HepG2 (cell line): ENCODE measurements at regions not wholly inside any gene's neighbourhood (a gene's known extent, or its start where the extent isn't known, plus 50 kb on each side); places are given as distances from the start of the nearest gene placed in this dataset.

Experiments used
- ATAC-seq: fragments of 200-7000 bp; cut with Tn5 transposase; 3 replicates; pipeline ENCODE4 v1.9.1; 2020; ENCODE audit warnings: mild to moderate bottlenecking, moderate library complexity
- BruUV-seq: library from RNA; stranded (reverse); fragments of 400-500 nt; replicated peaks from 2 replicates; lab custom pipeline; 2021; lab: Mats Ljungman, UMichigan
- CTCF ChIA-PET: fragments of 300-600 bp; formaldehyde crosslinking; extraction: SDS; loops from one replicate; lab custom pipeline; 2021; ENCODE audit warnings: low total read pairs, inconsistent platforms, low intra/inter-chr PET ratio; lab: Yijun Ruan, JAX
- POLR2A ChIA-PET: fragments of 350-600 bp; sonication (Branson Sonifier 250); formaldehyde crosslinking; loops from one replicate; lab custom pipeline; 2020; ENCODE audit warnings: antibody characterized with exemption, inconsistent platforms; lab: Yijun Ruan, JAX
- DNase-seq: peaks from one replicate; pipeline ENCODE4 v3.0.0-alpha.2; 2015; ENCODE audit warnings: low spot score
- FAIRE-seq: peaks from 3 replicates; lab custom pipeline; 2011; peaks lifted over from hg19 to GRCh38; lab: Jason Lieb, UNC
- H2AFZ ChIP-seq: one replicate; pipeline ENCODE4 v1.6.1; 2011; ENCODE audit warnings: low read length, inconsistent platforms
- H3K27ac ChIP-seq: fragments of 300-600 bp; 3 replicates; pipeline ENCODE4 v1.8.0; 2011; ENCODE audit warnings: mixed run types, mild to moderate bottlenecking, mixed read lengths, low read length, inconsistent platforms; ENCODE audit not compliant: insufficient read depth; ENCODE audit errors: extremely low read length
- H3K27me3 ChIP-seq, 2 experiments: fragments of 200-600 bp in 1 of 2; 2 replicates in 1 of 2; 3 replicates in 1 of 2; pipeline versions ENCODE4 v1.6.0 to v1.8.0; 2011; ENCODE audit warnings: low read length in 2 of 2, mild to moderate bottlenecking in 2 of 2, moderate library complexity in 2 of 2, inconsistent platforms in 1 of 2; ENCODE audit not compliant: insufficient read depth in 2 of 2, control insufficient read depth in 1 of 2
- H3K36me3 ChIP-seq, 2 experiments: fragments of 200-600 bp in 1 of 2; replicated peaks in 1 of 2; 2 replicates in 1 of 2; 3 replicates in 1 of 2; pipeline versions ENCODE4 v1.5.1 to v1.8.0; 2011; ENCODE audit warnings: low read length in 2 of 2, inconsistent platforms in 1 of 2; ENCODE audit not compliant: insufficient read depth in 2 of 2, control insufficient read depth in 1 of 2
- H3K4me1 ChIP-seq: 2 replicates; pipeline ENCODE4 v1.5.1; 2012; ENCODE audit warnings: low read length, inconsistent platforms; ENCODE audit not compliant: insufficient read depth
- H3K4me2 ChIP-seq: 2 replicates; pipeline ENCODE4 v1.6.0; 2011; ENCODE audit warnings: low read depth, low read length, inconsistent platforms
- H3K4me3 ChIP-seq, 3 experiments: fragments of 200-600 bp in 1 of 3; sonication (generic), shearing (Covaris generic) in 1 of 3; replicated peaks in 1 of 3; 2 replicates each; pipeline ENCODE4 v1.5.1; 2011 to 2016; ENCODE audit warnings: low read length in 3 of 3, inconsistent platforms in 2 of 3, low read depth in 2 of 3, mild to moderate bottlenecking in 2 of 3, control low read depth in 1 of 3, mixed read lengths in 1 of 3; ENCODE audit not compliant: insufficient read depth in 1 of 3
- H3K79me2 ChIP-seq: one replicate; pipeline ENCODE4 v1.6.1; 2011; ENCODE audit warnings: low read length, inconsistent platforms; ENCODE audit not compliant: insufficient read depth
- H3K9ac ChIP-seq: 2 replicates; pipeline ENCODE4 v1.6.0; 2011; ENCODE audit warnings: mild to moderate bottlenecking, low read depth, low read length, inconsistent platforms; ENCODE audit not compliant: insufficient read depth
- H3K9me3 ChIP-seq: 2 replicates; pipeline ENCODE4 v1.5.1; 2012; ENCODE audit warnings: mild to moderate bottlenecking, low read length
- H4K20me1 ChIP-seq: 2 replicates; pipeline ENCODE4 v1.6.0; 2011; ENCODE audit warnings: inconsistent platforms, mild to moderate bottlenecking, low read length, moderate library complexity; ENCODE audit not compliant: insufficient read depth
- ARNTL ChIP-seq: sonication (generic); formaldehyde crosslinking; IDR thresholded peaks from 2 replicates; pipeline ENCODE4 v1.4.0; 2020; ENCODE audit warnings: mild to moderate bottlenecking, missing genetic modification reagents
- FOXA1 ChIP-seq, 2 experiments: fragments of 450-650 bp in 1 of 2; sonication (generic) in 1 of 2; formaldehyde crosslinking in 1 of 2; IDR thresholded peaks; 2 replicates each; pipeline versions ENCODE4 v1.4.0 to v1.6.1; 2016 to 2020; ENCODE audit warnings: missing genetic modification reagents in 1 of 2
- JUND ChIP-seq: sonication (generic); formaldehyde crosslinking; IDR thresholded peaks from 2 replicates; pipeline ENCODE4 v1.8.0; 2022; ENCODE audit warnings: mild to moderate bottlenecking, missing genetic modification reagents
- KLF13 ChIP-seq: sonication (generic); formaldehyde crosslinking; IDR thresholded peaks from 2 replicates; pipeline ENCODE4 v1.4.0; 2020; ENCODE audit warnings: mild to moderate bottlenecking, missing genetic modification reagents
- MTA3 ChIP-seq: sonication (generic); formaldehyde crosslinking; IDR thresholded peaks from 2 replicates; pipeline ENCODE4 v1.4.0; 2020; ENCODE audit warnings: missing genetic modification reagents
- RFX1 ChIP-seq: fragments of 450-650 bp; IDR thresholded peaks from 2 replicates; pipeline ENCODE4 v1.6.1; 2017
- SOX13 ChIP-seq, 3 experiments: fragments of 450-650 bp in 1 of 3; sonication (generic) in 1 of 3; formaldehyde crosslinking in 1 of 3; IDR thresholded peaks in 2 of 3; conservative IDR thresholded peaks in 1 of 3; 2 replicates each; pipeline versions ENCODE4 v1.5.0 to v1.6.1; 2016 to 2020; ENCODE audit warnings: antibody characterized with exemption in 1 of 3, mild to moderate bottlenecking in 1 of 3, missing compliant biosample characterization in 1 of 3, missing genetic modification reagents in 1 of 3, moderate library complexity in 1 of 3
- SPEN ChIP-seq: sonication (generic); formaldehyde crosslinking; IDR thresholded peaks from 2 replicates; pipeline ENCODE4 v1.5.1; 2020; ENCODE audit warnings: low read depth, mild to moderate bottlenecking, missing genetic modification reagents
- SRSF1 ChIP-seq: fragments of 200-400 bp; formaldehyde crosslinking; optimal IDR thresholded peaks from 2 replicates; pipeline ENCODE3; 2017; ENCODE audit warnings: mild to moderate bottlenecking, low read depth, low read length, moderate library complexity
- ZNF724P ChIP-seq: sonication (generic); formaldehyde crosslinking; IDR thresholded peaks from 2 replicates; pipeline ENCODE4 v1.8.0; 2022; ENCODE audit warnings: missing genetic modification reagents, borderline replicate concordance
- WGBS: methylation state at CpG from one replicate; pipeline ENCODE4 v1.1.6; 2017; ENCODE audit warnings: low lambda C conversion rate; 5-methylcytosine and 5-hydroxymethylcytosine counted together
- in situ Hi-C: cut with HindIII; loops from 2 replicates; pipeline ENCODE4 v1.10.0; 2017; ENCODE audit warnings: low pct_unique_long_range_greater_than_20kb; ENCODE audit not compliant: extremely low pct_ligation_motif_present
- intact Hi-C: fragments of 100-400 bp; cut with micrococcal nuclease; formaldehyde crosslinking; loops from one replicate; pipeline ENCODE4 v1.10.0; 2022; ENCODE audit not compliant: unreplicated experiment
- TF ChIP-seq, protein P1 (sequence below): sonication (generic); formaldehyde crosslinking; IDR thresholded peaks from 2 replicates; pipeline ENCODE4 v1.4.0; 2020; ENCODE audit warnings: mild to moderate bottlenecking, missing genetic modification reagents

DNA sequence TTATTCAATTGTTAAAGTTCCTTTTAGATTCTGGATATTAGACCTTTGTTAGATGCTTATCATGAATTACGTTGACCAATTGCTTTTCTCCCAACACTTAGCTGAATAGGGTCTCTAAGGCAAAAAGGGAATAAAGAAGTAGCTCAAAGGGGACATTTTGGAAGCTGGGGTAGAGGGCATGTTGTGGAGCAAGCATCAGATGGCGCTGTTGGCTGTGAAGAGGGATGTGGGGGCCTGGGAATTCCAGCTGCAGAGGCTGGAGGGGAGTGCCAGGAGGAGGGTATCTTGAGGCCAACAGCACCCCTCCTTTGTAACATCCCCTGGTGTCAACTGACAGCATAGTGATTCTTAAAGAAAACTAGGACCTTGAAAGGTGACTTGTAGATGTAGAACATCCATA, 198.2 kb downstream of the ADCYAP1 start:
- no peaks in the 10 kb centered on the region for H3K79me2 ChIP-seq
- DNase-seq (no peak), FAIRE-seq (no peak), ATAC-seq (no peak)
- in situ Hi-C loops, result no loop called here
- no peaks in the 10 kb centered on the region for H3K4me1 ChIP-seq
- ChIA-PET POLR2A (no interaction called here), CTCF (no interaction called here)
- no peak overlapping the region for H3K9ac ChIP-seq
- H3K36me3 ChIP-seq, result no peaks in the 10 kb centered on the region
- H3K4me2 ChIP-seq, result no peak overlapping the region
- no peaks in the 10 kb centered on the region for H3K9me3 ChIP-seq
- H3K27me3 ChIP-seq, result no peaks in the 10 kb centered on the region
- BruUV-seq, result no TSS peak
- intact Hi-C loops, result no loop called here
- no peak overlapping the region for H3K4me3 ChIP-seq
- H3K27ac ChIP-seq, result no peak overlapping the region
- H4K20me1 ChIP-seq, result no peaks in the 10 kb centered on the region
- WGBS, result 2% methylated on average over 2 of the region's 2 CpGs
- H2AFZ ChIP-seq, result no peak overlapping the region
- TF ChIP-seq ARNTL (CRISPR knock-in tag) (no peak), KLF13 (CRISPR knock-in tag) (no peak), ZNF724P (CRISPR knock-in tag) (no peak), SRSF1 (no peak), MTA3 (CRISPR knock-in tag) (no peak), FOXA1 (IDR thresholded peaks at IDR 0.05) (no peak), FOXA1 (CRISPR knock-in tag; IDR thresholded peaks at IDR 0.05) (no peak), SOX13 (IDR thresholded peaks at IDR 0.05) (no peak), SOX13 (CRISPR knock-in tag; conservative IDR thresholded peaks at IDR 0.05 in 1 of 2, IDR thresholded peaks at IDR 0.05 in 1 of 2) (no peak), RFX1 (no peak), SPEN (CRISPR knock-in tag) (no peak), JUND (CRISPR knock-in tag) (no peak)
- TF ChIP-seq, protein P1, sequence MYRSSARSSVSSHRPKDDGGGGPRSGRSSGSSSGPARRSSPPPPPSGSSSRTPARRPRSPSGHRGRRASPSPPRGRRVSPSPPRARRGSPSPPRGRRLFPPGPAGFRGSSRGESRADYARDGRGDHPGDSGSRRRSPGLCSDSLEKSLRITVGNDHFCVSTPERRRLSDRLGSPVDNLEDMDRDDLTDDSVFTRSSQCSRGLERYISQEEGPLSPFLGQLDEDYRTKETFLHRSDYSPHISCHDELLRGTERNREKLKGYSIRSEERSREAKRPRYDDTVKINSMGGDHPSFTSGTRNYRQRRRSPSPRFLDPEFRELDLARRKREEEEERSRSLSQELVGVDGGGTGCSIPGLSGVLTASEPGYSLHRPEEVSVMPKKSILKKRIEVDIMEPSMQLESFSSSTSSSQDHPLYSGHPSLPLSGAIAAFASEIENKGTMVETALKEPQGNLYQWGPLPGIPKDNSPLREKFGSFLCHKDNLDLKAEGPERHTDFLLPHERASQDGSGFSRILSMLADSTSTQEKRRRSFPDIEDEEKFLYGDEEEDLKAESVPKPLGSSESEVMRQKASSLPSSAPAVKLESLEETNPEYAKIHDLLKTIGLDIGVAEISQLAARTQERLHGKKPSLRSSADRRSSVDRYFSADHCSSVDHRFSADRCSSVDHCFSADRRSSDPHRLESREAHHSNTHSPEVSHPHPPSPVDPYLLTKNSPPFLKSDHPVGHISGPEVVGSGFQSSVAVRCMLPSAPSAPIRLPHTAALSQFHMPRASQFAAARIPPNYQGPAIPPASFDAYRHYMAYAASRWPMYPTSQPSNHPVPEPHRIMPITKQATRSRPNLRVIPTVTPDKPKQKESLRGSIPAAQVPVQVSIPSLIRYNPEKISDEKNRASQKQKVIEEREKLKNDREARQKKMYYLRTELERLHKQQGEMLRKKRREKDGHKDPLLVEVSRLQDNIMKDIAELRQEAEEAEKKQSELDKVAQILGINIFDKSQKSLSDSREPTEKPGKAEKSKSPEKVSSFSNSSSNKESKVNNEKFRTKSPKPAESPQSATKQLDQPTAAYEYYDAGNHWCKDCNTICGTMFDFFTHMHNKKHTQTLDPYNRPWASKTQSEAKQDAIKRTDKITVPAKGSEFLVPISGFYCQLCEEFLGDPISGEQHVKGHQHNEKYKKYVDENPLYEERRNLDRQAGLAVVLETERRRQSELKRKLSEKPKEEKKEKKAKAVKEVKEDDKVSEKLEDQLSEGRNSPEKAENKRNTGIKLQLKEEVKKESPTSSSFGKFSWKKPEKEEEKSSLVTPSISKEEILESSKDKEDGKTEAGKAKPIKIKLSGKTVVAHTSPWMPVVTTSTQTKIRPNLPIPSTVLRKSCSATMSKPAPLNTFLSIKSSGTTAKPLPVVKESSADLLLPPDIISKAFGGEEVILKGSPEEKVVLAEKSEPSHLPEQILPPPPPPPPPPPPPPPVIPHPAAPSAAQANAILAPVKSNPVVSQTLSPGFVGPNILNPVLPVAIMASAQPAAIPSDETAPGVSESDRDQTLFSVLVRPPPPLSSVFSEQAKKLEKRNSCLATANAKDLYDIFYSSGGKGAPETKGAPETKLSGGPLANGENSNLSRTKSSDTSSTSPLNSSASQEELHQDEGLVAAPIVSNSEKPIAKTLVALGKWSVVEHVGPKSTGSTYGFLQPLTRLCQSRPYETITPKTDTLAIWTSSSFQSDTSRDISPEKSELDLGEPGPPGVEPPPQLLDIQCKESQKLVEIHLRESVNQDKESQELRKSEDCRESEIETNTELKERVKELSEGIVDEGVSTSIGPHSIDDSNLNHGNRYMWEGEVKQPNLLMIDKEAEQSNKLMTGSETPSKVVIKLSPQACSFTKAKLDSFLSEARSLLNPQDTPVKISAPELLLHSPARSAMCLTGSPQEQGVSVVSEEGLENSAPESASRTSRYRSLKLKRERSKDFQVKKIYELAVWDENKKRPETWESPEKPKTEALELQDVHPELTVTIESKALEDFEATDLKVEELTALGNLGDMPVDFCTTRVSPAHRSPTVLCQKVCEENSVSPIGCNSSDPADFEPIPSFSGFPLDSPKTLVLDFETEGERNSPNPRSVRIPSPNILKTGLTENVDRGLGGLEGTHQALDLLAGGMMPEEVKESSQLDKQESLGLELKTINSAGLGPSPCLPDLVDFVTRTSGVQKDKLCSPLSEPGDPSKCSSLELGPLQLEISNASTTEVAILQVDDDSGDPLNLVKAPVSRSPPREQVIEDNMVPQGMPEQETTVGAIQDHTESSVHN (CRISPR knock-in tag), result no peak
